Mucosa of descending colon (tissue), 3 donors: ENCODE measurements at regions not wholly inside any gene's neighbourhood (a gene's known extent, or its start where the extent isn't known, plus 50 kb on each side); places are given as distances from the start of the nearest gene placed in this dataset.

Experiments used
- ATAC-seq: fragments of 200-7000 bp; cut with Tn5 transposase; one replicate; pipeline ENCODE4 v1.9.1; 2020; ENCODE audit warnings: mild to moderate bottlenecking, moderate library complexity
- DNase-seq, 3 donors: peaks; one replicate each; pipeline ENCODE4 v3.0.0-alpha.2; 2020
- H3K36me3 ChIP-seq: fragments of 200-600 bp; one replicate; pipeline ENCODE4 v1.8.0; 2021; ENCODE audit warnings: low read depth, mild to moderate bottlenecking
- H3K4me1 ChIP-seq: fragments of 200-600 bp; one replicate; pipeline ENCODE4 v1.8.0; 2021; ENCODE audit warnings: low read depth, mild to moderate bottlenecking
- H3K4me3 ChIP-seq: fragments of 200-600 bp; one replicate; pipeline ENCODE4 v1.8.0; 2021; ENCODE audit warnings: mild to moderate bottlenecking
- H3K9me3 ChIP-seq: fragments of 200-600 bp; one replicate; pipeline ENCODE4 v1.8.0; 2021; ENCODE audit warnings: mild to moderate bottlenecking
- intact Hi-C, 2 donors: fragments of 100-400 bp; cut with DNase I in 1 of 2; cut with micrococcal nuclease in 1 of 2; formaldehyde crosslinking; loops; one replicate each; pipeline versions ENCODE4 v1.11.0 to v1.11.1; 2022; cut with DNase I, micrococcal nuclease
- TF ChIP-seq, protein P1 (sequence below): fragments of 200-600 bp; IDR thresholded peaks from one replicate; pipeline ENCODE4 v1.8.0; 2022; ENCODE audit warnings: antibody characterized with exemption, mild to moderate bottlenecking
- donor health status: DM: no; HTN: no; CAD: no; lungs with moderate emphysema.
- donor health status: DM: no; HTN: no; CAD: no.
- donor health status: DM: no; HTN: yes; CAD: no.

DNA sequence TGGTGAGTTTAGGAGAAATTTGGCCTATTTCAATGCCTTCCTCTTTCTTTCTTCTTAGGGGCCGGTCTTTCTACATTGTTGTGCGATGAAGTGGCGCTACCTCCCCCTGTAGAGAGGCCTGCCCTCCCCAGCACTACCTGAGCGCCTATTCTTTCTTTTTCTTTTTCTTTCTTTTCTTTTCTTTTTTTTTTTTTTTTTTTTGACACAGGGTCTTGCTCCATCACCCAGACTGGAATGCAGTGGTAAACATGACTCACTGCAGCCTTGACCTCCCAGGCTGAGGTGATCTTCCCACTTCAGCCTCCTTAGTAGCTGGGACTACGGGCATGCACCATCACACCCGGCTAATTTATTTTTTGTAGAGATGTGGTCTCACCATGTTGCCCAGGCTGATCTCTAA is 136.1 kb upstream of the MAX start:
- TF ChIP-seq, protein P1, sequence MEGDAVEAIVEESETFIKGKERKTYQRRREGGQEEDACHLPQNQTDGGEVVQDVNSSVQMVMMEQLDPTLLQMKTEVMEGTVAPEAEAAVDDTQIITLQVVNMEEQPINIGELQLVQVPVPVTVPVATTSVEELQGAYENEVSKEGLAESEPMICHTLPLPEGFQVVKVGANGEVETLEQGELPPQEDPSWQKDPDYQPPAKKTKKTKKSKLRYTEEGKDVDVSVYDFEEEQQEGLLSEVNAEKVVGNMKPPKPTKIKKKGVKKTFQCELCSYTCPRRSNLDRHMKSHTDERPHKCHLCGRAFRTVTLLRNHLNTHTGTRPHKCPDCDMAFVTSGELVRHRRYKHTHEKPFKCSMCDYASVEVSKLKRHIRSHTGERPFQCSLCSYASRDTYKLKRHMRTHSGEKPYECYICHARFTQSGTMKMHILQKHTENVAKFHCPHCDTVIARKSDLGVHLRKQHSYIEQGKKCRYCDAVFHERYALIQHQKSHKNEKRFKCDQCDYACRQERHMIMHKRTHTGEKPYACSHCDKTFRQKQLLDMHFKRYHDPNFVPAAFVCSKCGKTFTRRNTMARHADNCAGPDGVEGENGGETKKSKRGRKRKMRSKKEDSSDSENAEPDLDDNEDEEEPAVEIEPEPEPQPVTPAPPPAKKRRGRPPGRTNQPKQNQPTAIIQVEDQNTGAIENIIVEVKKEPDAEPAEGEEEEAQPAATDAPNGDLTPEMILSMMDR, result no peak
- Histone ChIP-seq H3K36me3 (no peaks in the 10 kb centered on the region), H3K4me3 (no peak overlapping the region), H3K4me1 (peaks cover 10% of the 10 kb centered on the region), H3K9me3 (no peaks in the 10 kb centered on the region)
- intact Hi-C loops, result no loop called here
- ATAC-seq (no peak), DNase-seq (no peak)

DNA sequence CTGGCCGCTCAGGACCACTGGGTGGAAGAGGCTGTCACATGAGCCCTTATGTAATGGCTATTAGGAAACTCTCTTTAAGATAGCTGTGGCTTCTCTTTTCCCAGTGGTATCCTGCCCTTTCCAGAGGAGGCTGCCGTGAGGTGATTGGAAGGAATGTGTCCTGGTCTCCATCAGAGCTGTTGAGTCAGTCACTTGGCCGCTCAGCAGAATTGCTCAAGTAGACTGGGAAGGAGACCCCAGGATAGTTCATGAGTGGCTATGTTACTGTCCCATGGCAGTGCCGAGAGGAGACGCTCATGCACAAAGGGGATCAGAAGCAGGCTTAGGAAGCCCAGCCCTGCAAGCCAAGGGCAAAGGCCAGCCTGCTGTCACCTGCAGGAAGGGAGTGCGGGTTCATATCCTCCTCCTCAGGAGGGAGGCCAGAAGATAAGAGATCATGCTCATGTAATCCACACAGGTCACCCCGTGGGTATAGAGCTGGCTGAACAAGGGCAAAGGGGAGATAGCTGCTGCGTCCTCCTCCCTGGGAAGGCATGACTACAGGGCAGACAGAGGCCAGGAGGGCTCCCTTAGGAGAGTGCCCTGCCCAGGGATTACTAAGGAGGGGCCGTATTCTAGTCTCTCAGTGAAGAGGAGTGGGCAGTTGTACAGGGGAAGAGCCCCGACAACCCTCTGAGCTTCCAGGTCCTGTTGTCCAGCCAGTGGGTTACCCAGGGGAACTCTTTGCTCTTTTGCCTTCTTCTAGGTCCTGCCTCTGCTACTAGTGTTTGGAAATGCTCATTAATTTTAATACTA is 137.0 kb upstream of the MAX start:
- Histone ChIP-seq H3K4me1 (peaks cover 10% of the 10 kb centered on the region), H3K9me3 (no peaks in the 10 kb centered on the region), H3K4me3 (no peak overlapping the region), H3K36me3 (no peaks in the 10 kb centered on the region)
- TF ChIP-seq, protein P1, result no peak
- intact Hi-C loops, result no loop called here
- peak; percentile 90 for ATAC-seq
- DNase-seq, result peak; percentile 58 to 67 (median 63)

DNA sequence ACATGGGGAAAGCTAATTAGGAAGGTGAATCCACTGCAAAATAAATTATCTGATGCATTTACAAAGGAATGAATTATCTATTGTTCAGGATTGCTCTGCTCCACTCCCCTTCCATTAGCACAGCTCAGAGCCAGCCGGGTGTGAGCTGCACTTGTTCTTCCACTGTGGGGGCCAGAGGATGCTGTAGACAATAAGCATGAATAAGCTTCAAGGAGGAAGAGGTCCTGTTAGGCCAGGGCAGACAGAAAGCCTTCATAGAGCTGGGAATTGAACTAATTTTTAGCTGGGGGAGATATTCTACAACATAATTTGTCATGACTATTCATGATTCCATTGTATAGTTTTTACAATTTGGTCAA is 137.6 kb upstream of the MAX start:
- Histone ChIP-seq H3K36me3 (no peaks in the 10 kb centered on the region), H3K4me1 (peaks cover 10% of the 10 kb centered on the region), H3K4me3 (no peak overlapping the region), H3K9me3 (no peaks in the 10 kb centered on the region)
- ATAC-seq, result no peak
- DNase-seq, result no peak
- intact Hi-C loops, result no loop called here
- TF ChIP-seq, protein P1, result no peak

DNA sequence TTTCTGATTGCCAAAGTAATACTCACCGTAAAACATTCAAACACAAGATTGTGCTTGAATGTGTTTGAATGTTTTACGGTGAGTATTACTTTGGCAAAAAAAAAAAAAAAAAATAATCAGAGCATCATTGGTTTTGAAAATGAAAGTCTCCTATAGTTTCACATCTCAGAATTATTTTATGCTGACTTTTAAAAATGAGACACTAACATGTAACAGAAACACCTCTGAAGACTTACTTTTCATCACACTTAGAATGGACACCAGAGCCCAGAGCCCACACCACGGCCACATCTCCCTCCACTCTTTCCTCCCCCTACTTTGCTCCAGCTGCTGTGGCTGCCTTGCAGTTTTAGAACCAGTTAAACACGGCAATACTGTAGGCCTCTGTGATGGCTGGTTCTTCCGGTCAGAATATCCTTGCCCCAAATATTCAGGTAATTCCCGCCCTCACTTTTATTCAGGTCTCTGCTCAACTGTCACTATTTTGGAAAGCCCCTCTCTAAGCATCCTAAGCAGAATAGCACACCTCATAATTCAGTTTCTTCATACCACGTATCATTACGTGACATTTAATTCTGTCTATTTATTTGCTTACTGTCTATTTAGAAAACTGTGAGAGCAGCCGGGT is 138.9 kb upstream of the MAX start:
- TF ChIP-seq, protein P1, result no peak
- no peaks in the 10 kb centered on the region for H3K9me3 ChIP-seq
- DNase-seq (no peak), ATAC-seq (no peak)
- H3K4me3 ChIP-seq, result no peak overlapping the region
- no peaks in the 10 kb centered on the region for H3K36me3 ChIP-seq
- intact Hi-C loops, result no loop called here
- peaks cover 10% of the 10 kb centered on the region for H3K4me1 ChIP-seq

DNA sequence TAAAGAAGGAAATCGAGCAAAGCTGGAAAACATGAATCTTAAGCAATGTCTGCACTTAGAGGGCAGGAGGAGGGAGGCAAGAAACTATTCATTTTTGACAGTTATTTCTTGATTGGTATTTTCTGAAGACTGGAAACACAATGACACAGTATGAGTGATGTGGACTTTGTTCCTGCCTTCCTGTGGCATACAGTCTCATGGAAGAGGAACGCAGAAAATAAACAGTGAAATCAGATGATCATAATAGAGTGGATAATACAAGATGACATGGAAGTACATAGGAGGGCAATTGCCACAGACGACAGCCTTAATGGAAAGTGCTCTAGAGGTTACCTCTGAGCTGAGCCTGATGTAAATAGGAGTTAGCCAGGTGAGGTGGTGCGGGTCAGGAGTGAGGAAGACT is 140.4 kb upstream of the MAX start:
- TF ChIP-seq, protein P1, result no peak
- intact Hi-C loops, result no loop called here
- H3K4me3 ChIP-seq, result no peak overlapping the region
- H3K36me3 ChIP-seq, result no peaks in the 10 kb centered on the region
- H3K4me1 ChIP-seq, result peaks cover 10% of the 10 kb centered on the region
- H3K9me3 ChIP-seq, result no peaks in the 10 kb centered on the region
- DNase-seq (no peak), ATAC-seq (peak; percentile 45)
